Embryonic facial prominence (tissue), 1 donor: ENCODE measurements at regions not wholly inside any gene's neighbourhood (a gene's known extent, or its start where the extent isn't known, plus 50 kb on each side); places are given as distances from the start of the nearest gene placed in this dataset.

Experiments
- DNase-seq: peaks from one replicate; pipeline ENCODE4 v3.0.0-alpha.2; 2016; ENCODE audit errors: extremely low spot score

- DNase-seq: no peak
These were observed 101.1 kb downstream of the UBIAD1 start for GRCh38 chr1:11373895-11374747.

- DNase-seq: no peak
These were observed 101.7 kb downstream of the UBIAD1 start for GRCh38 chr1:11374748-11375110.

- no peak for DNase-seq
These were observed 101.9 kb upstream of the DISP3 start for GRCh38 chr1:11377001-11377583.

GRCh38 chr1:11377954-11378353 is 101.0 kb upstream of the DISP3 start:
- no peak for DNase-seq

GRCh38 chr1:11379851-11380250 is 99.1 kb upstream of the DISP3 start:
- DNase-seq: no peak

GRCh38 chr1:11380500-11380899 is 98.5 kb upstream of the DISP3 start:
- DNase-seq: no peak

- DNase-seq: no peak
These were observed 95.3 kb upstream of the DISP3 start for GRCh38 chr1:11383553-11384169.

GRCh38 chr1:11384170-11384554 is 94.8 kb upstream of the DISP3 start:
- no peak for DNase-seq

- DNase-seq: no peak
These were observed 91.1 kb upstream of the DISP3 start for GRCh38 chr1:11387829-11388228.

- no peak for DNase-seq
These were observed 90.3 kb upstream of the DISP3 start for GRCh38 chr1:11388617-11389016.

- DNase-seq: no peak
These were observed 87.6 kb upstream of the DISP3 start for GRCh38 chr1:11391327-11391726.

GRCh38 chr1:11391886-11392285 is 87.1 kb upstream of the DISP3 start:
- DNase-seq: no peak

- no peak for DNase-seq
These were observed 84.2 kb upstream of the DISP3 start for GRCh38 chr1:11394592-11395245.

GRCh38 chr1:11395616-11396015 is 83.3 kb upstream of the DISP3 start:
- DNase-seq: no peak

- no peak for DNase-seq
These were observed 81.6 kb upstream of the DISP3 start for GRCh38 chr1:11397151-11397901.

GRCh38 chr1:11399250-11399649 is 79.7 kb upstream of the DISP3 start:
- DNase-seq: no peak

- no peak for DNase-seq
These were observed 78.8 kb upstream of the DISP3 start for GRCh38 chr1:11400155-11400554.

- no peak for DNase-seq
These were observed 78.4 kb upstream of the DISP3 start for GRCh38 chr1:11400567-11400966.

GRCh38 chr1:11406845-11407244 is 72.1 kb upstream of the DISP3 start:
- no peak for DNase-seq

GRCh38 chr1:11407301-11407994 is 71.5 kb upstream of the DISP3 start:
- no peak for DNase-seq

GRCh38 chr1:11412141-11412540 is 66.8 kb upstream of the DISP3 start:
- DNase-seq: no peak
